Stimulated activated CD8-positive, alpha-beta memory T cell treated with anti-CD3 and anti-CD28 coated beads, Interleukin-15, amount 100 ng/mL, for 4 hours (primary cell): ENCODE measurements at regions not wholly inside any gene's neighbourhood (a gene's known extent, or its start where the extent isn't known, plus 50 kb on each side); places are given as distances from the start of the nearest gene placed in this dataset.

ENCODE experiments used
- DNase-seq, 2 donors: peaks; one replicate each; pipeline ENCODE4 v3.0.0-alpha.2; 2020; ENCODE audit warnings: low read depth in 2 of 2

DNA sequence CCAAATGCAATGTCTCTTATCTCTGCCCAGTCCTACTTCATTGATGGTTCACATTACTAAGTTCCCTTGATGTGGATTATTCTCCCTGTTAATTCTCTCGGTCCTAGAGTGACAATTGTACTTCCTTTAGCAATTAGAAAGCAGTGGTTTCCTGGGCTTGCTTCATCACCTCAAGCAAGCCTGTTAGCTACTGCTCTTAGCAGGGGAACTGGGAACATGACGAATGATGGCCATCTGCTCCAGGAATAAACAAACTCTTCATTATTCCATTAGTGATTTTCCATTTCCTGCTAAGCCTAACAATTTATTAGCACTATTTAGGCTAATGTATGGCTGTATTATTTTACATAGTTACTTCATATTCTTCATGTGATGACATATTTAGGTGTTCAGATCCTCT is 331.8 kb downstream of the MTX2 start:
- no peak for DNase-seq

DNA sequence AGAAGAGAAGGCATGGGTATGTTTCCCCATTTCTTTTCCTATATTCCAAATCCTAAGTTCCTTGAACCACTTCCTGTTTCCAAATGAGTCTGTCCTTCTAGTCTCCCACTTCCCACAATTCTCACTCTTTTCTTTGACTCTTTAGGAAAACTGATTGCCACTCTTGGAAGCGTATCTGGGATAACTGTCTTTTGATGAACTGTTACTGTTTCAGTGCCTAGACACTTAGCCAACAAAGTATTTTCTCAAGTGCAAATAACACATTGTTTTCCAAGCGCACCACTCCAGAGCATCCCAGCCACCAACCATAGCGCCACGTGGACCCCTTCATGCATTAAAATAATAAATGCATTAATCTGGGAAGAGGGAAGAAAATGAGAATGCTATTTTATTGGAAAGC is 342.8 kb downstream of the MTX2 start:
- DNase-seq = no peak

DNA sequence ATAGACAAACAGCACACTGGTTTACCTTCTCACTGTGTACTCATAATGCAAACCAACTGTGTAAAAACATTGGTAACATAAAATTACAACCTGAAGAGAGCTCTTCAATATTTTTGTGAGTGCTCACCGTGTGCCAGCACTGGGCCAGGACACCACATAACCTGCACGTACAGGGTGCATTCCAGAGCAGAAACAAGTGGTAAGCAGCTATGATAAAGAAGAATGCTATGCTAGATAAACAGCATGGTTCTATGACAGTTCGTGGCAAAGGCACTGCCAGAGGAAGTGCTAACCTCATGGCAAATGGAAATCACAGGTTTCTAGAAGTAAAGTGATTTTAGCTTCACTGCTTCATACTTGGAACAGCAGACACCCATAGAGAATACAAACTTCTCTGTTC is 343.5 kb downstream of the MTX2 start:
- DNase-seq = no peak

DNA sequence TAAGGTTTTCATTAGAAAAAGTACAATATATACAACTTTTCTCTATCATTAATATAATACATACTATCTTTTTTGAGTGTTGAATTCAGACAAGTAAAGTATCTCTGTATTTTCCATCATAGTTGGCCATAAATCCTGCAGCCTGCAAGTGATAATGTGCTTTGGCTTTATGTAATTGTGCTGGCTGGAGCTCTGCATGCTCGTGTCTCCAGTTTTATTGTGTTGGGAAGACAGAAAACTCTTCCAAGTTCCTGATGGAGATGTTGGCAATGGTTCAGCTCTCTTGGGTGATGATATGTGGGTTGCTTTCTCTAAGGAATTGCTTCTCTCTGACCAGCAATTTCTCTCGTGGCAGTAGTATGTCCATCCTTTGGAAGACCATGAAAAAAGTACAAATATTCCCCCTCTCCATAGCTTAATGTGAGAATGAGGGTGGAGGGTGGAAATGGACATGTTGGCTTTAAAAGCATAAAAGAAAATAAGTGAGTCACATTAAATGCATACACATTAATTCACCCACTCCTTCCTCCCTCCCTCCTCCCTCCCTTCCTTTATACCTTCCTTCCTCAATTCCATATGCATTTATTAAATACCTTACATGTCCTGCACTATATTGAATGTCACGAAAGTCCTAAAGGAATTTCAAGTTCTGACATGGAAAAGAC is 344.2 kb downstream of the MTX2 start:
- DNase-seq = no peak

DNA sequence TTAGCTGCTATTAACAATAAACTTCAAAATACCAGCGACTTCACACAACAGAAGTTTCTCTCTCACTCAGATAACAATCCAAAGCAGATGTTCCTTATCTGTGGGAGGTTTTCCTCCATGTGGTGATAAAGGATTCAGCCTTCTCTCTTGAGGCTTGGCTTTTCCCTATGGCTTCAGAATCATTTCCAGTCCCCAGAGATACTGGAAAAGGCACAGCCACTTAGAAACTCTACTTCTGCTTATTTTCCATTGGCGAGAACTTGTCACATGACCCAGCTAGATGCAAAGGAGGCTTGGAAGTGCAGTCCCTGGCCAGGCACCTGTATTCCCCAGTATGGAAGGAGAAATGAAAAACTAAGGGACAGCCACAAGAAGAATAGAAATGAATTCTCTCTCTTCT is 344.8 kb downstream of the MTX2 start:
- no peak for DNase-seq

DNA sequence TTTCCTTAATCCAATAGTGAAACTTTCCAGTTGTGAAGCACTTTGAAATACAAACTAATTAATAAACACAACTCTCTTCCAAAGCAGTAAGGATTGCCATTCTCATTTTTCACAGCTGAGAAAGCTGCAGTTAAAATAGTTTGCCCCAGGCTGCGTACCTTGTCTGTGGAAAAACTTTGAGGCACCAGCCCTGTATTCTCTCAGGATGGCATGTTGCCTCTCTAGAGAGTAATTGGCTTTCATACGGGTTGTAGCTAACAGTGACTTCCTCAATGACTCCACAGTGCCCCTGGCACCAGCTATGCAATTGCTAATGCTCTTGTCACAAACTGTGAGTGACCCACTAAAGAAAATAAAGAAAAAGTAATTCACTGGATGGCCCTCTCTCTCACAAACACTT is 345.7 kb downstream of the MTX2 start:
- no peak for DNase-seq

DNA sequence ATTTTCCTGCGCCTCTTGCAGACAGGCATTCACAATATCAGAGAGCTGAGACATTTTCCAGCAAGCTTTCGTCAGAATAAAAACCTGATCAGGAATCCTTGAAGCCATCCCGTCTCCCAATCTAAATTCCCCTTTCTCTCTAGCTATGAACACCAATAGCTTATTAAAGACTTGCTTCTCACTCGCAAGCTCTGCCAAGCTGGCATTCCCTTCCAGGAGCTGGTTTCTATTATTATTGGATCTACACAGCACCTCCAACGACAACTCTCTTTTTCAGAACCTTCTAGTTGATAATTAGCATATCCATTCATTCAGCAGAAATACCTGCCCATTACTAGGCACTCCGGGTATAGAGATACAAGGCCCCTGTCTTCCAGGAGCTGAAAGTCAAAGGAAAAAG is 350.3 kb downstream of the MTX2 start:
- DNase-seq = no peak

DNA sequence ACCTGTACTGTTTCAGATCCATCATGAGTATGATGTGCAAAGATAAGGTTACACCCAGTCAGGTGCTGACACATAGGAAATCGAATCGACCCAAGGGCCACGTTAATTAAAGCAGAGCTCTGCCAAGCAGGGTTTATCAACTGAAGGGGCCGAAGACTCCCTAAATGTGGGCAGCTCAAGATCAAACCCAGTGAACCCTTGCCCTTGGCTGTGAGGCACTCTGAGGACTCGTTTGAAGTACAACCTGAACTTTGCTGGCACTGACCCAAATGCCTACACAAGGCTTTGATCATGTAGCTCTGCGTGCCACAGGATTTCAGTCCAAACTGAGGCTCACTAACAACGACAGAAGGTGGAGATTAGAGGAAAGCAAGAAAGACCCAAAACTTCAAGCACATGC is 352.1 kb downstream of the MTX2 start:
- DNase-seq = no peak

DNA sequence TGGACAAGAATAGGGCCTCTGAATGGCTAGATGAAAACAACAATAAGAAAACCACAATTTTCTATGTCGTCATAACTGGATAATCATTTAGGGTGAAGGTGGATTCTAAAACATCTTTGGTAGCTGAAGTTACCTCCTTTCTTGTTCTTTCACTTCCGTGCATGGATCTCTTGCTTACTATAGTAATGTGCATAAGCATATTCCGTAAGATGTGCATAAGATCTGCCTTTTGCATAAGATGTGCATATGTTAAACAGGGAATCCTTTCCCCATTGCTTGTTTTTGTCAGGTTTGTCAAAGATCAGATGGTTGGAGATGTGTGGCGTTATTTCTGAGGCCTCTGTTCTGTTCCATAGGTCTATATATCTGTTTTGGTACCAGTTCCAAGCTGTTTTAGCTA is 353.6 kb downstream of the MTX2 start:
- DNase-seq = no peak

DNA sequence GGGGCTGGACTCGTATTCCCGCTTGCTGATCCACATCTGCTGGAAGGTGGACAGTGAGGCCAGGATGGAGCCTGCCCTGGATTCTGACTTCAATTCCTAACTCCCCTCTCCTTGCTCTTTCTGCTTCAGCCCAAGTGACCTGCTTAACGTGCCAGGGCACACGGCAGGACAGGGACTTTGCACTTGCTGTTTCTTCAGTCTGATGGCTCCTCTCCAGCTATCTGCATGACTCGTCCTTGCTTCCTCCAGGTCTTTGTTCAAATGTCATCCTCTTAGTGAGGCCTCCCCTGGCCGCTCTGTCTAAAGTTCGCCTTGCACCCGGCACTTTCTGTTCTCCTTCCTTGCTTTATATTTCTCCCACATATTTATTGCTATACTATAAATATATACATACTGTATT is 357.6 kb downstream of the MTX2 start:
- DNase-seq = no peak

DNA sequence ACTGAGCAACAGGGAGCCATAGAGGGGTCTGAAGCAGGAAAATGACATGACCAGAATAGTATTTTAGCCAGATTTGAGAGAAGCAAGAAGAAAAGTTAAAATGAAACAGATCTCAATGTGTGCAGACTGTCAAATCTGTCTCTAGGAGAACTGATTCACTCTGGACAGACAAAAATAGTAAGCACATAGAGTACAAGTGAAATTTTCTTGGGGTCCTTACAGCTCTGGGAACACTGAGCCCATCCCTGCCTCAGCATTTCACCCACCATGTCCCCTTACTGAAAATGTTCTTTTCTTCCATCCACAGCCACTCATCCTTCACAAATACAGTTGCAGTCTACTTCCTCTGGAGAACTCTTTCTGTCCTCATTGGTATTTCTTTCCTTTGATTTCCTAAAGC is 359.2 kb downstream of the MTX2 start:
- no peak for DNase-seq

DNA sequence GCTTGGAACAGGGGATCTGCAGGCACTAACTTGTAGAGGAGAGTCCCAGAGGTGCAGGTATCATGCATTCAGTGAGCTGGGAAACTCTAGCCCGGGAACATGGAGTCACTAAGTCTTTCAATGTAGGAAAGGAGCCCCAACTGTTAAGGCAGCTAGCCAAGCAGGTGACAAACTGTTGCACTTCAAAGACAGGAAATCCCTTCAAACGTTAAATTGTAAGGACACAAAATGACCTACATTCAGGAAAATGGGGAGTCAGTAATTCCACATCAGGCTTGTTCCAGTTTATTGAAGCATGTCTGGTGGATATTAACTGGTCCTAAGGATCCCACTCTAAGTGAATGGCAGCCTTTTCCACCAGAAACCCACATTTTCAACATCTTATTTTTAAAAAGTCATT is 364.5 kb downstream of the MTX2 start:
- DNase-seq = no peak

DNA sequence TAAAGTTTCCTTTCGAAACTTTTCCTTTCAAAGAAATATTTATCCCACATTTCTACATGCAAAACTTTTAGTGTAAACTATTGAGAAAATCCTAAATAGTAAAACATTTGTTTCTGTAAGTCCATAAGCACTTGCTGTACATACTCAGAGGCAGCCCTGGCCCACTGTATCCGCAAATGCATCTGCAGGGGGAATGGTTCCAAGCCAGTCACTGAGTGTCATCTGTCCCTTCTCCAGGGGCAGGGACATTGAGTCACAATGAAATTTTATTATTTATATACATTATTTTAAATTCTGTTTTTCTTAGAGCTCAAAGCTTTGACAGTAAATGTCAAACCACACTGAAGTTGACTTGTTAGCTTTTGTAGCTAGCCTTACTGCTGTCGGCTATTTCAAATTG is 367.2 kb downstream of the MTX2 start:
- DNase-seq = no peak

DNA sequence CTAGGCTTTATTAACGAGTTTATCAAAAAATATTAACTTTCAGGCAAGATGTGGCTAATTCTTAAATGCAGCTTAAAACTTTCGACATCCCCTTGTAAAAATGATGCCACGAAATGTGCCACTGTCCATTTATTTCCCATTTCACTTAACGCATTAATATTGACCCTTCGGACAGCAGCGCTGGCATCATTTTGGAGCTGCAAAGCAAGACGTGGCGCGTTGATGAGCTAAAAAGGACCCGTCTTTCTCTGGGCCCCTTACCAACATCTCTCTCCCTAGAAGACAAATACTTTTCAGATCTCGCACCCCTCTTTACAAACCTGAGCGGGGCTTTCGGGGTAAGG is 367.9 kb downstream of the MTX2 start:
- no peak for DNase-seq

DNA sequence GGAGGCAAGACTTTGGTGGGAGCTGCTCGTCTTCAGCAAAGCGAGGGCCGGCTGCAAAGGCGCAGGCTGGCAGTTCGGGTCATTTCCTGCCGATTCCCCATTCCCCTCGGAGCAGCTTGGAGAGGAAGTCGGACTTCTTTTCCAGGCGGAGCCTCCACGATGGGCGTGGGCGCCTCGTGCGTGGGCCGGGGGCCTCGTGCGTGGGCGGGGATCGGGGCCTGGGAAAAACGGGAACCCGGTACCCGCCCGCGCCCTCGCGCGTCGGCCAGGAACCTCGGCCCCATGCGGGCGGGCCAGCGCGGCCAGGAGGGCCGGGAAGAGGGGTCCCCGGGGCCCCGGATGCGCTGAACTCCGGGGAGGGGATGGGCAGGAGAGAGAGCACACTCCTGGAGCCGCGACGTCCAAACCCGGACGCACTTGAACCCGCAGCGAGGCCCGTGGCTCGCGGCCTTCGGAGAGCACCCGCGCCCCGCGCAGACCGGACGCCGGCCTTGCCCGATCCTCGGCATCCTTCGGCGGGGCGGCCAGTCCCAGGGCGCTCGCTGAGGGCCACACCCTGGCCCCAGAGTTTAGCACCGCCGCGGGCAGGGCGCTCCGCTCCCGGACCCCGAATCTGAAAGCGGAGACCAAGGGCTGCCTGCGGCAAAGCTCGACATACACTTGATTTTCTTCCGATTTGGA is 368.4 kb downstream of the MTX2 start:
- DNase-seq = no peak

DNA sequence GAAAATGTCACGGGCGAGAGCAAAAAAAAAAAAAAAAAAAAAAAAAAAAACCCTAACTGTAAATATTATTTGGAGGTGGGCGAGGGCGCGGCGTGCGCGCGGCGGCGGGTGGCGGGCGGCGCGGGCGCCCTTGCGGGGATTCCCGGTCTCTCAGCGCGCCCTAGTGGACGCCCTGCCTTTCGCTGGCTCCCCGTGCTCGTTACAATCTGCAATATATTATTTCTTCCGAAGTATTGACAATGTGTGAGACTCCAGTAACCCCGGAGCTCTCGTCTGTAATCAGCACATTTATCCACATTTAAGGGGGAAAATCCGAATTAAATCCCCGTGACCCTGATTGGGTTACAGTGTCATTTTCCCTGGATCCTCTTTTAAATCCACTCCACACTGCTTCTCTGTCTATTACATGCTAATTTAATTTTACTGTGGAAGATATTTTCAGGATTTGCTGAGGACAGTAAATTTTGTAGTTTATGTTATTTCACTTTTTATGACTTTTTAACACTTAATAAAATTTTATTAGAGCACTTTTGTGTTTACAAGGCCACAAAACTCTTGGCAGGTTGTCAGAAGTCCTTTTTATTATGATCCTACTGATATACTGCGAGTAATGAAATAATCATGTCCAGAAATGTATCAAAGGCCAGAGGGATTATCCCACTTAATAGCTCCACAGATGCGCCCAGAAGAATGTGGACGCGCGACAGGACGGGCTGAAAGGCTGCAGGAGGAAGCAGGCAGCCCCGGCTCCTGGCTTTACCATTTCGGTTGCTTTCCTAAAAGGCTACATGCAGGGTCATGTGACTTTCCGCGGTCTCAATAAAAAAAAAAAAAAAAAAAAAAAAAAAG is 369.1 kb downstream of the MTX2 start:
- DNase-seq = peak in 1 of 2 donors; percentile 18

DNA sequence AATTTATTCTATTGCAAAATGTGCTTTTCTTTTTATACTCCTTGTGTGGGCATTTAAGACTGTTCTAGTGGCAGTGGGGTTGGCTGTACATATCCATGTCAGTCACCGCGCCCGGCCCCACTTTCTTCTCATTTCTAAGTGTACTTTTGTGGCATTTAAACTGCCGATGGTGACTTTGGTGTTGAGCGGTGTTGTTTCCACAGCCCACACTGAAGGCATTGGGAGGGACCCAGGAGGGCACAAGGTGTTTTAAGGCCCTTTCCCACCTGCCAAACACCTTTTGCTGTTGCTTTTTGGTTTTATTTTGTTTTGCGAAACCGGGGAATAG is 369.7 kb downstream of the MTX2 start:
- DNase-seq = no peak

DNA sequence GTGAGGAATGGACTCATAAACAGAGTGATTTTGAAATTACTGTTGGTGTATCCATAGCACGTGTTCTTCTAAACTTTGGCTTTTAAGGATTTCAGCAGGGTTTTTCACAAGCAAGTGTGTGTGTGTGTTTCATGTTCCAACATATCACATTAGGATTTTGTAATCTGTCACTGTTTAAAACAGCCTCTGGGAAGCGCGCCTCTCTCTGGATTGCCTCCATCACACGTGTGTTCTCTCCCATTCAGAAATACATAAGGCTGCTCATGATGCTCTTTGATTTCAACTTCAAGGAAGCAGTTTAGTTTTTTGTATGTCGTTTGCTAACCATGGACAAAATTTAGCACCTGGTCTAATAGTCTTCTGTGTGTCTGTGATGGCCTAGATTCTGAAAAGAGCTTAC is 370.4 kb downstream of the MTX2 start:
- no peak for DNase-seq

DNA sequence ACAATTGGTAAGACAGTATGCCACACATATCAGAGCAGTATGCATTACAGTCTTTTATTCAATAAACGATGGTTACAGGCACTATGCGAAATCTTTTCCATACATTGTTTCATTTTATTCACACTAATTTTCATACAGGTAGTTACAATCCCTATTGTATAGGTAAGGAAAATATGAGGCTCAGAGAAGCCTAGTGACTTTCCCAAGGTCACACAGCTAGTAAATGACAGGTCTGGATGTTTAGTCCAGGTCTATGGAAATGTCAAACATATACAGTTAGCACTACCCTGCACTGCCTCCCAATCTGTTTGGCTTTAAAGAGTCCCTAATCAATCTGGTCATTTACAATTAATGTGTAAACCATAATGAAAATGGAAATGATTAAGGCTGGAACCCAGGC is 372.2 kb downstream of the MTX2 start:
- no peak for DNase-seq

DNA sequence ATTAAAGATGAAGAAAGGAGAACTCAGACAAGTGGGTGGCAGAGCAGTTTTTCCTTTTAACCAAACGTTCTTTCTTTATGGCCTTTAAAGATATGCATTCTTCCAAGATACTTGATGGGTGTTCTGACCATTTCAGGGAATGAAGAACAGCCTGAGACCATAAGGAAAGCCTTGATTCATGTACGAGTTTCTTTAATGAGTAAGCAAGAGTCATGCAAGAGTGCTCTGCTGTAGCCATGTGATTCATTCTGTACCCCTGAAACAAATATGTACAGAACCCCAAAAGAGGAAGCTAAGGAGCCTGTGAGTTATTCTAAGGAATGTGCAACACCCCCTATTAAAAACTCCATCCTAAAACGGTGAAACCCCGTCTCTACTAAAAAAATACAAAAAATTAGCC is 372.8 kb downstream of the MTX2 start:
- DNase-seq = no peak

DNA sequence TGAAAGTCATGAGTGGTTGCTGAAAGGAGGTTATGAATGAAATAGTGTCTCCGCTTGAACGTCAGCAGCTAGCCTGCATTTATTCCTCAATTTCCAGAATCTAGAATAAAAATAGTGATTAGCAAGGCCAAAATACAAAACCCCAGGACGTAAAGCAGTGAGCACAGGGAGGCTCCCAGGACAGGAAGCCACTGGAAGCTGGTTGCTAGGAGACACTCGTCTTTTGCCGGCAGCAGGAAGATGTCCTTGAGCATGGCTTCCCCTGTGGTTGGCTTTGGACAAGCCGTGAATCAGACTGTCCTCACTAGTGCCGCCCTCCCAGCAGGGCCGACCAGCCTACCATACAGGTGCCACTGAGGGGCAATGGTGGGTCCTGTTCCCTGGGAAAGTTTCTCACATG is 374.4 kb downstream of the MTX2 start:
- DNase-seq = no peak

DNA sequence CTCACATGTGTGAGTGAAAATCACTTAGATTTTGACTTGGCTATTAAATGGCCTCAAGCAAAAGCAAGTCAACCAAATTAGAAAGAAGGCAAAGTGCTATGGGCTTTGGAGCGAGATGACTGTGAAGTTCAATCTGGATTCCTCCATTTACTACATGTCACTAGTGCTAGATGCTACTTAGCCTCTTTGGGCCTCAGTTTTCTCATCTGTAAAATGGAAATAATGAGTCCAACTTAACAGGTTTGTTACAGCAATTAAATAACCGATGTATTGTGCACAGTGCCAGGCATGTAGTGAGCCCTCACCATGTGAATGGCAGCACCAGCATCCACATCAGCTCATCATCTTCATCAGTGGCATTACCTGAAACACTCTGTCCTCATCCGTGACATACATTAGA is 376.3 kb downstream of the MTX2 start:
- no peak for DNase-seq

DNA sequence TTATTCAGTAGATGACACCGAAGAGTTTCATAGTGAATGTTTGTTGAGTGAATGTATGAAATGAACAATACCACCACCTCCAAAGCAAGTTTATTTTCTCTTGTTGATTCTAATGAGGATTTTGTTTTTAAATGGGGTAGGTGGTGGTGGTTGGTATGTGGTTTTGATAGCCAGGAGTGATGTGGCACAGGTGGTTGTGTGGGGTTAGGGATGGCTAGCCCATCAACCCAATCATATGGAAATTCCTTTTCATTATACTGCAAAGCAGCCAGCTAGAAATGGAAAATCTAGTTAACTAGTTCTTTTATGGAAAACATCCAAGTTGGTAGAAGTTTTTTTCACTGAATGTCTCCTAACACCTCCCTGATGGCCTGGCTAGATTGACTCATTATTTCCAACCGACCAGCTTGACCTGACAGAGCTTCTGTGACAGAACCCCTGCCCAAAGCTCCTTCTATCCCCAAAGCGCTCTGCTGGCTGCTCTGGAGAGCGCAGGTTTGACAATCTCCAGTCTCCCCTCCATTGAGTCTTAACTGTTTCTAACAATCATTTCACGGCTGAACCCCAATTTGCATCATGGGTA is 376.9 kb downstream of the MTX2 start:
- DNase-seq = no peak
